SH-SY5Y (cell line): ENCODE measurements at regions not wholly inside any gene's neighbourhood (a gene's known extent, or its start where the extent isn't known, plus 50 kb on each side); places are given as distances from the start of the nearest gene placed in this dataset.

Experiments
- GATA2 ChIP-seq: IDR thresholded peaks from 2 replicates; pipeline ENCODE4 v1.6.1; 2011; ENCODE audit warnings: mild to moderate bottlenecking, low read depth, low read length
- GATA3 ChIP-seq: IDR thresholded peaks from 2 replicates; pipeline ENCODE4 v1.6.1; 2011; ENCODE audit warnings: low read depth, mild to moderate bottlenecking, low read length, moderate library complexity

GRCh38 chr1:227427411-227427810 lies 109.1 kb upstream of the CDC42BPA start:
- TF ChIP-seq GATA3 (no peak), GATA2 (no peak)

- TF ChIP-seq GATA2 (no peak), GATA3 (no peak)
These were observed 106.7 kb upstream of the CDC42BPA start for GRCh38 chr1:227424953-227425352.

- TF ChIP-seq GATA2 (no peak), GATA3 (no peak)
These were observed 105.9 kb upstream of the CDC42BPA start for GRCh38 chr1:227424159-227424680.

- no peak for TF ChIP-seq GATA3
- no peak for TF ChIP-seq GATA2
These were observed 104.3 kb upstream of the CDC42BPA start for GRCh38 chr1:227422581-227422980.

GRCh38 chr1:227420147-227420546 lies 101.9 kb upstream of the CDC42BPA start:
- TF ChIP-seq GATA2 = no peak
- no peak for TF ChIP-seq GATA3

DNA sequence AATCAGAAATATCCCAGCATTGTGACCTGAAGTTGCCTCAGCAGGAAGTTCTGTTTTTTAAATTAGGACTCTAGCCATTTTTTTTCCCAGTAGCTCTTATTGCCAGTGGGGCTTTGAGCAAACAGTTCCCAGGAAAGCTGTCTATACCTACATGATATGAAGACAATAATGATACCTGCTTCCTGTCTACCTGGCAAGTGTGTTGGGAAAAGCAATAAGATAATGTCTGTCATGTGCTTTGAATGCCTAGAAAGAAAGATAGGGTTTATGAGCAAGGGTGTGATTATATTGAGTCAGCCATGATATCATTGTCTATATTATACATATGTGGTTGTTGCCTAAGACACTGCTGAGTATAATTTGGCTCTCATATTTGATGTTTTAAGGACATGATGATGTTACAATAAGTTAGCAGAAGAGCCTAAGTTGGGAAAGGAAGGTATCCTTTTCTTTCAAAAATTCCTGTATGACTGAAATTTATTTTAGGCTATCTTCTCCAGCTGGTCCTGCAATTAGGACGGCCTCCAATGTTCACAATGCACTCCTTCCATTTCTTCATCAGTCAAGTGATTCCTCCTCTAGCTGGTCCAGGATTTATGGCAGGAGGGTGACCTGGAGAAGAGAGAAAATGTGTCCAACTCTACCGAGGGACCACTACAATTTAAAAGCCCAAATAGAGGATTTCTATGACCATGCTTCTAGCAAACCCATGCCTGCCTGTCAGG lies 99.6 kb upstream of the CDC42BPA start:
- TF ChIP-seq GATA2 (no peak), GATA3 (no peak)

DNA sequence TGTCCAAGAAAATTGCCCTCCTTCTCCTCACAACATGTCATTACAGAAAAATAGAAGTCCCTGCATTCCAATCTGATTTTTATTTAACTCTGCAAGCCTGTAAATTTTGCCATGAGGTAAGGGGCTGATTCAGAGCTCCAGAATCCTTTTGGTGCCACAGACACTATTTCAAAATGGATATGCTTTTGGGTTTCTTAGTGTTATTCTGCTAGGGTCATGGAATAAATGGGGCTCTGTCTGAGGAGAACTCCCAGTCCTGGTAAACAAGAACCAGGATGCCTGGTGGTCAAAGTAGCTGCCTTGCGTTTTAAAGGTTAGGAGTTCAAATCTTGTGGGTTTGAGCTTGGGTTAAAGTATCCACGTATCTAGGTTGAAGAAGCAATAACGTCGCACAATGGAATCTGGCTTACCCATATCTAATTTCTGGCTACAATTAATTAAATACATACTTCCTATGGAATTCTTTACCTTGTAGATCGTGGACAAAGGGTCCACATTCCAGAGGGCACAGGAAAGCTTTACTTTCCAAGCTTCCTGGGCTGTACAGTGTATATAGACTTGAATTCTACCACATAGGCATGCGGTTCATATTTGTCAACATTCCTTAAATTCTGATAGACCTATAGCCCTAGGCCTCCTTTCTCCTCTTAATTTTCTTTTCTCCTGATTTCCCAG lies 98.0 kb upstream of the CDC42BPA start:
- TF ChIP-seq GATA3 = no peak
- no peak for TF ChIP-seq GATA2

DNA sequence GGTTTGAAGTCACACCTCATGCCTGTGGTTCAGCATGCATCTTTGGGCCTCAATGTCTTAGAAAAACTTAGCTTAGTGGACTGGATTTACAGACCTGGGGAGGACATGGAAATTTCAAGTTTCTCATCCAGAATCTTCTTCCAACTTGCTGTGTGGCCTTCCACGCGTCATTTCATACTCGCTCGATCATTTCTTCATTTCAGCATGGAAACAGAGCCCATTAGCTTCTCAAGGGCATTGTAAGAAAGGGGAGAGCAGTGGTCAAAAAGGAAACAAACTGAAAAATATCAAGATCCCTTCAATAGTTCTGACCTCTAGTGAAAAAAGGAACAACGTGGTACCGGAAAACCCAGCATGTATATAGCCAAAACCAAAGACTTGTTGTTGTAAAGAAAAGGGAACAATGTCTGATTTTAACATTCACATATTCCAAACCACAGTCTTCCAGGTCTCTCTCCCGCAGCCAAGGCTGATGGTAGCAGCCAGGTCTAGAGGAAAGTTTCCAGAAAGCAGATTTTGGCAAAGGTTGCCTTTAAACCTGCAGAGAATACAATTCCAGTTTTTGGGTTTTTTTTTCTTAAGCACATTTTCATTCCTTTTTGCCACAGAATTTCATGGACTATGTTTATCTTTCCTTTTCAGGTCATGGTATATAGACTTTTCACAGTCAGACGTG lies 97.0 kb upstream of the CDC42BPA start:
- TF ChIP-seq GATA2 (no peak), GATA3 (no peak)

- TF ChIP-seq GATA3 (no peak), GATA2 (no peak)
These were observed 92.8 kb upstream of the CDC42BPA start for GRCh38 chr1:227411066-227411465.

DNA sequence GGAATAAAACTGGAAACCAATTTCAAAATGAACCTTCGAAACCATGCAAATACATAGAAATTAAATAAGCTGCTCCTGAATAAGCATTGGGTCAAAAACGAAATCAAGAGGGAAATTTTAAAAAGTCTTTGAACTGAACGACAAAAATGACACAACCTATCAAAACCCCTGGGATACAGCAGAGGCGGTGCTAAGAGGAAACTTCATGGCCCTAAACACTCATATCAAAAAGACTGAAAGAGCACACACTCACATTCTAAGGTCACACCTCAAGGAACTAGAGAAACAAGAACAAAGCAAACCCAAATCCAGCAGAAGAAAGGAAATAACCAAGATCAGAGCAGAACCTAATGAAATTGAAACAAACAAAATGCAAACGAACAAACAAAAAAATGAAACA lies 85.2 kb upstream of the CDC42BPA start:
- TF ChIP-seq GATA2 = no peak
- no peak for TF ChIP-seq GATA3

GRCh38 chr1:227401562-227402342 lies 83.5 kb upstream of the CDC42BPA start:
- no peak for TF ChIP-seq GATA2
- no peak for TF ChIP-seq GATA3

DNA sequence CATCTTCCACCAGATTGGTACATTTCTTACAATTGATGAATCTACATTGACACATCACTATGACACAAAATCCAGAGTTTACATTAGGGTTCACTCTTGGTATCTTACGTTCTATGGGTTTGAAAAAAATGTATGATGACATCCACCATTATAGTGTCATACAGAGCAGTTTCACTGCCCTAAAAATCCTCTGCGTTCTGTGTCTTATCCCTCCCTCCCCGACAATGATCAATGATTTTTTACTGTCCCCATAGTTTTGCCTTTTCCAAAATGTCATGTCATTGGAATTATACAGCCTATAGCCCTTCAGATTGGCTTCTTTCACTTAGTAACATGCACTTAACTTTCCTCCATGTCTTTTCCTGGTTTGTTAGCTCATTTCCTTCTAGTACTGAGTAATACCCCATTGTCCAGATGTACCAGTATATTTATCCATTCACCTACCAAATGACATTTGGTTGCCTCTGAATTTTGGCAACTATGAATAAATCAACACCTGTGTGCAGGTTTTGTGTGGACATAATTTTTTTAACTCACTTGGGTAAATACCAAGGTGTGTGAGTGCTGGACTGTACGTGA lies 80.9 kb upstream of the CDC42BPA start:
- TF ChIP-seq GATA2 = no peak
- no peak for TF ChIP-seq GATA3

GRCh38 chr1:227397354-227397978 lies 79.2 kb upstream of the CDC42BPA start:
- TF ChIP-seq GATA2 (no peak), GATA3 (no peak)
